Testis (tissue), 2 donors: ENCODE measurements at regions not wholly inside any gene's neighbourhood (a gene's known extent, or its start where the extent isn't known, plus 50 kb on each side); places are given as distances from the start of the nearest gene placed in this dataset.

ENCODE experiments used
- POLR2A ChIP-seq: fragments of 450-650 bp; IDR thresholded peaks from one replicate; pipeline ENCODE4 v1.6.1; 2017; ENCODE audit warnings: antibody characterized with exemption, mild to moderate bottlenecking, moderate library complexity
- TF ChIP-seq, protein P1 (sequence below), 3 experiments: fragments of 450-650 bp in 2 of 3; fragments of 200-600 bp in 1 of 3; sonication (generic) in 1 of 3; IDR thresholded peaks; one replicate each; pipeline ENCODE4 v1.5.1; 2016 to 2019; ENCODE audit warnings: antibody characterized with exemption in 3 of 3, mild to moderate bottlenecking in 2 of 3, moderate library complexity in 1 of 3

DNA sequence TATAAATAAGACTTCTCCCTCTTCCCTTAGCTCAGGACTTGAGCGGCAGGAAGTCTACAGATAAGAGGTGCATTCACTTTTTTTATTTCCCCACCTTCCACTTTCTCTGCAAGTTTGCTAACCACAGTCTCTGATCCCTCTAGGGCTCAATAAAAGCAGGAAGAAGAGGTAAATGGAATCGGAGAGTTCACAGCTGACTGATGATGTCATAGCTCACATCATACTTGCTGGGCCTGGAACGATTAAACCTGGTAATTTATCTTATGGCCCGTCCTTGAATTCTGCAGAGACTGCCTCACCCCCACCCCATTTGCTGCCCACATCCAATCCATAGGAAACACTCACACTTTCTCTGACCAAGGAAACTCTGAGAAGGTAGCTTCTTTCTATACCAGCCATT, 62.9 kb downstream of the DRD1 start:
- TF ChIP-seq, protein P1, sequence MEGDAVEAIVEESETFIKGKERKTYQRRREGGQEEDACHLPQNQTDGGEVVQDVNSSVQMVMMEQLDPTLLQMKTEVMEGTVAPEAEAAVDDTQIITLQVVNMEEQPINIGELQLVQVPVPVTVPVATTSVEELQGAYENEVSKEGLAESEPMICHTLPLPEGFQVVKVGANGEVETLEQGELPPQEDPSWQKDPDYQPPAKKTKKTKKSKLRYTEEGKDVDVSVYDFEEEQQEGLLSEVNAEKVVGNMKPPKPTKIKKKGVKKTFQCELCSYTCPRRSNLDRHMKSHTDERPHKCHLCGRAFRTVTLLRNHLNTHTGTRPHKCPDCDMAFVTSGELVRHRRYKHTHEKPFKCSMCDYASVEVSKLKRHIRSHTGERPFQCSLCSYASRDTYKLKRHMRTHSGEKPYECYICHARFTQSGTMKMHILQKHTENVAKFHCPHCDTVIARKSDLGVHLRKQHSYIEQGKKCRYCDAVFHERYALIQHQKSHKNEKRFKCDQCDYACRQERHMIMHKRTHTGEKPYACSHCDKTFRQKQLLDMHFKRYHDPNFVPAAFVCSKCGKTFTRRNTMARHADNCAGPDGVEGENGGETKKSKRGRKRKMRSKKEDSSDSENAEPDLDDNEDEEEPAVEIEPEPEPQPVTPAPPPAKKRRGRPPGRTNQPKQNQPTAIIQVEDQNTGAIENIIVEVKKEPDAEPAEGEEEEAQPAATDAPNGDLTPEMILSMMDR (IDR thresholded peaks at IDR 0.05) = no peak
- no peak for TF ChIP-seq POLR2A
